Psoas muscle (tissue), 7 donors: ENCODE measurements at regions not wholly inside any gene's neighbourhood (a gene's known extent, or its start where the extent isn't known, plus 50 kb on each side); places are given as distances from the start of the nearest gene placed in this dataset.
"Not testable (repeated sequence)": the region's sequence is repeated elsewhere in the genome, so short reads cannot be mapped to it uniquely, and the experiment has no call there.

Source experiments
- ATAC-seq, 4 donors: fragments of 200-7000 bp; cut with Tn5 transposase; one replicate each; pipeline ENCODE4 v1.9.1; 2020; ENCODE audit warnings: moderate library complexity in 3 of 4, mild to moderate bottlenecking in 2 of 4
- DNase-seq, 2 donors: peaks; one replicate each; pipeline ENCODE4 v3.0.0-alpha.2; 2020
- H3K27ac ChIP-seq: fragments of 200-600 bp; one replicate; pipeline ENCODE4 v1.8.0; 2022
- H3K27me3 ChIP-seq, 3 donors: fragments of 200-600 bp in 1 of 3; one replicate each; pipeline versions ENCODE4 v1.6.1 to v1.8.0; 2013 to 2022; ENCODE audit warnings: low read length in 2 of 3, mild to moderate bottlenecking in 2 of 3, moderate library complexity in 1 of 3; ENCODE audit not compliant: insufficient read depth in 3 of 3
- H3K36me3 ChIP-seq, 2 donors: fragments of 200-600 bp in 1 of 2; one replicate each; pipeline versions ENCODE4 v1.6.1 to v1.8.0; 2013 to 2022; ENCODE audit warnings: low read depth in 1 of 2, mild to moderate bottlenecking in 1 of 2, moderate library complexity in 1 of 2; ENCODE audit not compliant: insufficient read depth in 1 of 2
- H3K4me1 ChIP-seq: fragments of 200-600 bp; one replicate; pipeline ENCODE4 v1.8.0; 2022
- H3K4me3 ChIP-seq: fragments of 200-600 bp; one replicate; pipeline ENCODE4 v1.8.0; 2022; ENCODE audit warnings: mild to moderate bottlenecking
- H3K9me3 ChIP-seq: fragments of 200-600 bp; one replicate; pipeline ENCODE4 v1.8.0; 2022
- WGBS, 3 donors: extraction: QIAGEN DNeasy Blood & Tissue Kit; methylation state at CpG; one replicate each; pipeline versions ENCODE4 v1.1.6 to v1.1.7; 2013; 5-methylcytosine and 5-hydroxymethylcytosine counted together
- intact Hi-C, 2 donors: fragments of 100-400 bp; cut with DNase I; formaldehyde crosslinking; loops; one replicate each; pipeline versions ENCODE4 v1.11.0 to v1.14.2; 2022
- TF ChIP-seq, protein P1 (sequence below): fragments of 200-600 bp; IDR thresholded peaks from one replicate; pipeline ENCODE4 v1.8.0; 2022; ENCODE audit warnings: antibody characterized with exemption
- donor health status: healthy with polysubstance abuse.
- donor health status: DM: no; HTN: no; CAD: no; lungs with moderate emphysema.
- donor health status: Bipolar disorder and iron deficiency.
- donor health status: healthy.
- donor health status: DM: yes; HTN: yes; CAD: no.
- donor health status: DM: no; HTN: no; CAD: no.
- donor health status: DM: yes; HTN: yes; CAD: no.

DNA sequence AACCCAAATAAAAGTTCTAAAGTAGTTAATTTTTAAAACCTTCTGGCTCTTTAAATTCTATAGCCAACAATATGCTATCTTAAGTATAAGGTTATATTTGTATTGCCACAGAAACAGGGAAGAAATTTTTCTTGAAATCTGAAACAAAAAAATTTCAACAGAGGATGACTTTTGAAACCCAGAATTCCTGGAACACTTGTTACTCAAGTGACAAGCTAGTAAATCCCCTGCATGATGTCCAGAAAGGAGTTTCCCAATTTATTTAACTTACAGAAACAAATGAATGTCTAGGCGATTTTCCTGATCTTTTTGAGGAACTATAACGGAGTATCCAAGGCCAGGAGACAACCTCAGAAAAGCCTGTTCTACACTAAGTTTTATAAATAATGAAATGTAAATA, 69.6 kb downstream of the SLC41A2 start:
- Histone ChIP-seq H3K36me3 (no peaks in the 10 kb centered on the region), H3K4me1 (no peaks in the 10 kb centered on the region), H3K27me3 (no peaks in the 10 kb centered on the region), H3K4me3 (no peak overlapping the region), H3K9me3 (no peaks in the 10 kb centered on the region), H3K27ac (no peak overlapping the region)
- ATAC-seq (no peak), DNase-seq (no peak)
- WGBS, 3 donors: 77 to 85% (median 83%) methylated on average over 2 of the region's 2 CpGs
- intact Hi-C loops: no loop called here
- TF ChIP-seq, protein P1, sequence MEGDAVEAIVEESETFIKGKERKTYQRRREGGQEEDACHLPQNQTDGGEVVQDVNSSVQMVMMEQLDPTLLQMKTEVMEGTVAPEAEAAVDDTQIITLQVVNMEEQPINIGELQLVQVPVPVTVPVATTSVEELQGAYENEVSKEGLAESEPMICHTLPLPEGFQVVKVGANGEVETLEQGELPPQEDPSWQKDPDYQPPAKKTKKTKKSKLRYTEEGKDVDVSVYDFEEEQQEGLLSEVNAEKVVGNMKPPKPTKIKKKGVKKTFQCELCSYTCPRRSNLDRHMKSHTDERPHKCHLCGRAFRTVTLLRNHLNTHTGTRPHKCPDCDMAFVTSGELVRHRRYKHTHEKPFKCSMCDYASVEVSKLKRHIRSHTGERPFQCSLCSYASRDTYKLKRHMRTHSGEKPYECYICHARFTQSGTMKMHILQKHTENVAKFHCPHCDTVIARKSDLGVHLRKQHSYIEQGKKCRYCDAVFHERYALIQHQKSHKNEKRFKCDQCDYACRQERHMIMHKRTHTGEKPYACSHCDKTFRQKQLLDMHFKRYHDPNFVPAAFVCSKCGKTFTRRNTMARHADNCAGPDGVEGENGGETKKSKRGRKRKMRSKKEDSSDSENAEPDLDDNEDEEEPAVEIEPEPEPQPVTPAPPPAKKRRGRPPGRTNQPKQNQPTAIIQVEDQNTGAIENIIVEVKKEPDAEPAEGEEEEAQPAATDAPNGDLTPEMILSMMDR: no peak

DNA sequence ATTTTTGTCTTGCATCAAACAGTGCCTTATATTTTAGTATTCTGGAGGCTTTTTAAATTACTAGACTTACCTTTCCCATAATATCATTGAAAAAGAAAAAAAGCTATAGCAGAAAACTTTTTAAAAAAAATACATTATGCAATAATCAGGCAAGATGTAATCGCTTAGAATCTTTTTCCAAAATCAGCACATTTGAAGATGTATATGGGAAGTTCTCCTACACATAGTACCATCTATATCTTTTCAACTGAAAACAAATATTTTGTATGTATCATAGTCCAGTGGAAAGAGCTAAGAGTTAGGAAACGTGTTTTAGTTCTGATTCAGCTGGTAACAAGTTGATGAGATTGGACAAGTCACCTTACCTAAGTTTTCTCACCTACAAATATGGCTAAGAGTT, 70.6 kb downstream of the SLC41A2 start:
- TF ChIP-seq, protein P1: no peak
- intact Hi-C loops: no loop called here
- H3K27ac ChIP-seq: no peak overlapping the region
- no peaks in the 10 kb centered on the region for H3K4me1 ChIP-seq
- ATAC-seq: no peak
- 79 to 82% (median 82%) methylated on average over 2 of the region's 2 CpGs for WGBS, 3 donors
- no peaks in the 10 kb centered on the region for H3K36me3 ChIP-seq
- no peaks in the 10 kb centered on the region for H3K27me3 ChIP-seq
- no peaks in the 10 kb centered on the region for H3K9me3 ChIP-seq
- no peak for DNase-seq
- H3K4me3 ChIP-seq: no peak overlapping the region

- 67 to 73% (median 70%) methylated on average over 3 of the region's 3 CpGs for WGBS, 3 donors
- Histone ChIP-seq H3K36me3 (no peaks in the 10 kb centered on the region), H3K4me1 (no peaks in the 10 kb centered on the region), H3K9me3 (no peaks in the 10 kb centered on the region), H3K4me3 (no peak overlapping the region), H3K27me3 (no peaks in the 10 kb centered on the region), H3K27ac (no peak overlapping the region)
- intact Hi-C loops: no loop called here
- TF ChIP-seq, protein P1: no peak
- no peak for DNase-seq
- no peak for ATAC-seq
These were observed 71.4 kb downstream of the SLC41A2 start for GRCh38 chr12:104886418-104887401.

DNA sequence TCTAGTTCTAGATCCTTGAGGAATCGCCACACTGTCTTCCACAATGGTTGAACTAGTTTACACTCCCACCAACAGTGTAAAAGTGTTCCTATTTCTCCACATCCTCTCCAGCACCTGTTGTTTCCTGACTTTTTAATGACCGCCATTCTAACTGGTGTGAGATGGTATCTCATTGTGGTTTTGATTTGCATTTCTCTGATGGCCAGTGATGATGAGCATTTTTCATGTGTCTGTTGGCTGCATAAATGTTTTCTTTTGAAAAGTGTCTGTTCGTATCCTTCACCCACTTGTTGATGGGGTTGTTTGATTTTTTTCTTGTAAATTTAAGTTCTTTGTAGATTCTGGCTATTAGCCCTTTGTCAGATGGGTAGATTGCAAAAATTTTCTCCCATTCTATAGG, 79.2 kb downstream of the SLC41A2 start:
- not testable (repeated sequence) for H3K9me3 ChIP-seq, DNase-seq, ATAC-seq, H3K4me3 ChIP-seq, H3K27ac ChIP-seq, H3K27me3 ChIP-seq, H3K4me1 ChIP-seq, H3K36me3 ChIP-seq
- WGBS, 3 donors: 80 to 85% (median 84%) methylated on average over 1 to 2 of the region's 3 CpGs
- intact Hi-C loops: loop anchor here in 1 of 2 donors (10.0 kb wide), 2 partner anchors 176 to 674 kb away; no protein-coding TSS in a partner anchor

GRCh38 chr12:104877103-104877705, 80.9 kb downstream of the SLC41A2 start:
- H3K9me3 ChIP-seq: no peaks in the 10 kb centered on the region
- no peak overlapping the region for H3K27ac ChIP-seq
- no peaks in the 10 kb centered on the region for H3K36me3 ChIP-seq
- no peaks in the 10 kb centered on the region for H3K27me3 ChIP-seq
- DNase-seq (peak in 1 of 2 donors; percentile 24), ATAC-seq (peak in 2 of 4 donors; percentile 69)
- TF ChIP-seq, protein P1: peak; percentile 63
- no peaks in the 10 kb centered on the region for H3K4me1 ChIP-seq
- 65 to 85% (median 74%) methylated on average over 3 of the region's 3 CpGs for WGBS, 3 donors
- H3K4me3 ChIP-seq: no peak overlapping the region
- intact Hi-C loops: loop anchor here (2.0 to 10.0 kb wide), 3 partner anchors 178 to 672 kb away; no protein-coding TSS in a partner anchor
